Progenitor cell of endocrine pancreas (in vitro differentiated cells): ENCODE measurements at regions not wholly inside any gene's neighbourhood (a gene's known extent, or its start where the extent isn't known, plus 50 kb on each side); places are given as distances from the start of the nearest gene placed in this dataset.

Experiments
- DNase-seq: peaks from one replicate; pipeline ENCODE4 v3.0.0; 2021; ENCODE audit warnings: low spot score; ENCODE audit not compliant: unreplicated experiment
- H3K27ac Mint-ChIP-seq: 2 replicates; pipeline ENCODE4 v1.8.0; 2021; ENCODE audit warnings: mild to moderate bottlenecking, moderate library complexity, mixed read lengths
- H3K27me3 Mint-ChIP-seq: 2 replicates; pipeline ENCODE4 v1.8.0; 2021; ENCODE audit warnings: mixed read lengths
- H3K36me3 Mint-ChIP-seq: 2 replicates; pipeline ENCODE4 v1.8.0; 2022; ENCODE audit warnings: mixed read lengths; ENCODE audit not compliant: insufficient read depth
- H3K4me1 Mint-ChIP-seq: 2 replicates; pipeline ENCODE4 v1.8.0; 2021; ENCODE audit warnings: low read depth, mixed read lengths
- H3K4me3 Mint-ChIP-seq: 2 replicates; pipeline ENCODE4 v1.8.0; 2021; ENCODE audit warnings: low read depth, mild to moderate bottlenecking, moderate library complexity, mixed read lengths
- H3K9me3 Mint-ChIP-seq: 2 replicates; pipeline ENCODE4 v1.8.0; 2021; ENCODE audit warnings: low read depth, mixed read lengths
- CTCF ChIP-seq: fragments of 200-600 bp; sonication (generic); IDR thresholded peaks from one replicate; pipeline ENCODE4 v1.5.0; 2021; ENCODE audit warnings: antibody characterized with exemption, mild to moderate bottlenecking; ENCODE audit not compliant: unreplicated experiment

- H3K36me3 Mint-ChIP-seq: no peaks in the 10 kb centered on the region
- no peak for TF ChIP-seq CTCF
- peaks cover 4% of the 10 kb centered on the region for H3K4me1 Mint-ChIP-seq
- H3K9me3 Mint-ChIP-seq: peaks cover 11% of the 10 kb centered on the region
- peaks cover 40% of the 10 kb centered on the region for H3K27me3 Mint-ChIP-seq
- no peak overlapping the region for H3K27ac Mint-ChIP-seq
- no peak overlapping the region for H3K4me3 Mint-ChIP-seq
- DNase-seq: no peak
Observed at GRCh38 chr2:236769981-236770671, 200.5 kb downstream of the ACKR3 start.

- no peak for TF ChIP-seq CTCF
- Mint-ChIP-seq H3K27ac (no peak overlapping the region), H3K9me3 (peaks cover 1% of the 10 kb centered on the region), H3K4me3 (no peak overlapping the region), H3K36me3 (no peaks in the 10 kb centered on the region), H3K4me1 (no peaks in the 10 kb centered on the region), H3K27me3 (peaks cover 53% of the 10 kb centered on the region)
- DNase-seq: no peak
Observed at GRCh38 chr2:236772220-236772837, 202.7 kb downstream of the ACKR3 start.

- H3K4me3 Mint-ChIP-seq: no peak overlapping the region
- no peak overlapping the region for H3K27ac Mint-ChIP-seq
- H3K36me3 Mint-ChIP-seq: no peaks in the 10 kb centered on the region
- no peaks in the 10 kb centered on the region for H3K4me1 Mint-ChIP-seq
- peaks cover 58% of the 10 kb centered on the region for H3K27me3 Mint-ChIP-seq
- H3K9me3 Mint-ChIP-seq: no peaks in the 10 kb centered on the region
- no peak for TF ChIP-seq CTCF
- no peak for DNase-seq
Observed at GRCh38 chr2:236773206-236773605, 203.6 kb downstream of the ACKR3 start.

GRCh38 chr2:236774171-236774570, 204.5 kb downstream of the ACKR3 start:
- no peak overlapping the region for H3K27ac Mint-ChIP-seq
- no peaks in the 10 kb centered on the region for H3K36me3 Mint-ChIP-seq
- no peak for DNase-seq
- TF ChIP-seq CTCF: no peak
- no peaks in the 10 kb centered on the region for H3K9me3 Mint-ChIP-seq
- peaks cover 58% of the 10 kb centered on the region for H3K27me3 Mint-ChIP-seq
- H3K4me3 Mint-ChIP-seq: no peak overlapping the region
- H3K4me1 Mint-ChIP-seq: no peaks in the 10 kb centered on the region

GRCh38 chr2:236775511-236775910, 205.9 kb downstream of the ACKR3 start:
- H3K27me3 Mint-ChIP-seq: peaks cover 54% of the 10 kb centered on the region
- no peaks in the 10 kb centered on the region for H3K4me1 Mint-ChIP-seq
- H3K9me3 Mint-ChIP-seq: no peaks in the 10 kb centered on the region
- H3K36me3 Mint-ChIP-seq: no peaks in the 10 kb centered on the region
- TF ChIP-seq CTCF: no peak
- DNase-seq: no peak
- no peak overlapping the region for H3K4me3 Mint-ChIP-seq
- no peak overlapping the region for H3K27ac Mint-ChIP-seq
